HepG2 (cell line): ENCODE measurements at regions not wholly inside any gene's neighbourhood (a gene's known extent, or its start where the extent isn't known, plus 50 kb on each side); places are given as distances from the start of the nearest gene placed in this dataset.

Experiments
- ATAC-seq: fragments of 200-7000 bp; cut with Tn5 transposase; 3 replicates; pipeline ENCODE4 v1.9.1; 2020; ENCODE audit warnings: mild to moderate bottlenecking, moderate library complexity
- BruUV-seq: library from RNA; stranded (reverse); fragments of 400-500 nt; replicated peaks from 2 replicates; lab custom pipeline; 2021; lab: Mats Ljungman, UMichigan
- CTCF ChIA-PET: fragments of 300-600 bp; formaldehyde crosslinking; extraction: SDS; loops from one replicate; lab custom pipeline; 2021; ENCODE audit warnings: low total read pairs, inconsistent platforms, low intra/inter-chr PET ratio; lab: Yijun Ruan, JAX
- POLR2A ChIA-PET: fragments of 350-600 bp; sonication (Branson Sonifier 250); formaldehyde crosslinking; loops from one replicate; lab custom pipeline; 2020; ENCODE audit warnings: antibody characterized with exemption, inconsistent platforms; lab: Yijun Ruan, JAX
- DNase-seq: peaks from one replicate; pipeline ENCODE4 v3.0.0-alpha.2; 2015; ENCODE audit warnings: low spot score
- FAIRE-seq: peaks from 3 replicates; lab custom pipeline; 2011; peaks lifted over from hg19 to GRCh38; lab: Jason Lieb, UNC
- H2AFZ ChIP-seq: one replicate; pipeline ENCODE4 v1.6.1; 2011; ENCODE audit warnings: low read length, inconsistent platforms
- H3K27ac ChIP-seq: fragments of 300-600 bp; 3 replicates; pipeline ENCODE4 v1.8.0; 2011; ENCODE audit warnings: mixed run types, mild to moderate bottlenecking, mixed read lengths, low read length, inconsistent platforms; ENCODE audit not compliant: insufficient read depth; ENCODE audit errors: extremely low read length
- H3K27me3 ChIP-seq, 2 experiments: fragments of 200-600 bp in 1 of 2; 2 replicates in 1 of 2; 3 replicates in 1 of 2; pipeline versions ENCODE4 v1.6.0 to v1.8.0; 2011; ENCODE audit warnings: low read length in 2 of 2, mild to moderate bottlenecking in 2 of 2, moderate library complexity in 2 of 2, inconsistent platforms in 1 of 2; ENCODE audit not compliant: insufficient read depth in 2 of 2, control insufficient read depth in 1 of 2
- H3K36me3 ChIP-seq, 2 experiments: fragments of 200-600 bp in 1 of 2; replicated peaks in 1 of 2; 2 replicates in 1 of 2; 3 replicates in 1 of 2; pipeline versions ENCODE4 v1.5.1 to v1.8.0; 2011; ENCODE audit warnings: low read length in 2 of 2, inconsistent platforms in 1 of 2; ENCODE audit not compliant: insufficient read depth in 2 of 2, control insufficient read depth in 1 of 2
- H3K4me1 ChIP-seq: 2 replicates; pipeline ENCODE4 v1.5.1; 2012; ENCODE audit warnings: low read length, inconsistent platforms; ENCODE audit not compliant: insufficient read depth
- H3K4me2 ChIP-seq: 2 replicates; pipeline ENCODE4 v1.6.0; 2011; ENCODE audit warnings: low read depth, low read length, inconsistent platforms
- H3K4me3 ChIP-seq, 3 experiments: fragments of 200-600 bp in 1 of 3; sonication (generic), shearing (Covaris generic) in 1 of 3; replicated peaks in 1 of 3; 2 replicates each; pipeline ENCODE4 v1.5.1; 2011 to 2016; ENCODE audit warnings: low read length in 3 of 3, inconsistent platforms in 2 of 3, low read depth in 2 of 3, mild to moderate bottlenecking in 2 of 3, control low read depth in 1 of 3, mixed read lengths in 1 of 3; ENCODE audit not compliant: insufficient read depth in 1 of 3
- H3K79me2 ChIP-seq: one replicate; pipeline ENCODE4 v1.6.1; 2011; ENCODE audit warnings: low read length, inconsistent platforms; ENCODE audit not compliant: insufficient read depth
- H3K9ac ChIP-seq: 2 replicates; pipeline ENCODE4 v1.6.0; 2011; ENCODE audit warnings: mild to moderate bottlenecking, low read depth, low read length, inconsistent platforms; ENCODE audit not compliant: insufficient read depth
- H3K9me3 ChIP-seq: 2 replicates; pipeline ENCODE4 v1.5.1; 2012; ENCODE audit warnings: mild to moderate bottlenecking, low read length
- H4K20me1 ChIP-seq: 2 replicates; pipeline ENCODE4 v1.6.0; 2011; ENCODE audit warnings: inconsistent platforms, mild to moderate bottlenecking, low read length, moderate library complexity; ENCODE audit not compliant: insufficient read depth
- KLF13 ChIP-seq: sonication (generic); formaldehyde crosslinking; IDR thresholded peaks from 2 replicates; pipeline ENCODE4 v1.4.0; 2020; ENCODE audit warnings: mild to moderate bottlenecking, missing genetic modification reagents
- PRDM15 ChIP-seq: sonication (generic); formaldehyde crosslinking; IDR thresholded peaks from 2 replicates; pipeline ENCODE4 v1.4.0; 2020; ENCODE audit warnings: missing genetic modification reagents
- ZBTB46 ChIP-seq: sonication (generic); formaldehyde crosslinking; IDR thresholded peaks from 2 replicates; pipeline ENCODE4 v1.4.0; 2020; ENCODE audit warnings: mild to moderate bottlenecking, missing genetic modification reagents, borderline replicate concordance
- ZNF317 ChIP-seq: sonication (generic); formaldehyde crosslinking; IDR thresholded peaks from 2 replicates; pipeline ENCODE4 v1.5.0; 2020; ENCODE audit warnings: mild to moderate bottlenecking, missing genetic modification reagents
- ZNF644 ChIP-seq: IDR thresholded peaks from 2 replicates; pipeline ENCODE4 v1.6.1; 2016; ENCODE audit warnings: low read depth
- ZNF83 ChIP-seq: sonication (generic); formaldehyde crosslinking; IDR thresholded peaks from 2 replicates; pipeline ENCODE4 v1.4.0; 2020; ENCODE audit warnings: missing genetic modification reagents, mild to moderate bottlenecking, borderline replicate concordance
- WGBS: methylation state at CpG from one replicate; pipeline ENCODE4 v1.1.6; 2017; ENCODE audit warnings: low lambda C conversion rate; 5-methylcytosine and 5-hydroxymethylcytosine counted together
- in situ Hi-C: cut with HindIII; loops from 2 replicates; pipeline ENCODE4 v1.10.0; 2017; ENCODE audit warnings: low pct_unique_long_range_greater_than_20kb; ENCODE audit not compliant: extremely low pct_ligation_motif_present
- intact Hi-C: fragments of 100-400 bp; cut with micrococcal nuclease; formaldehyde crosslinking; loops from one replicate; pipeline ENCODE4 v1.10.0; 2022; ENCODE audit not compliant: unreplicated experiment
- TF ChIP-seq, protein P1 (sequence below): sonication (generic); formaldehyde crosslinking; conservative IDR thresholded peaks from 2 replicates; pipeline ENCODE4 v1.5.0; 2020; ENCODE audit warnings: missing genetic modification reagents

GRCh38 chr2:163469561-163469962 is 266.2 kb downstream of the FIGN start (continued):
- TF ChIP-seq PRDM15 (CRISPR knock-in tag), result no peak
- TF ChIP-seq, protein P1, sequence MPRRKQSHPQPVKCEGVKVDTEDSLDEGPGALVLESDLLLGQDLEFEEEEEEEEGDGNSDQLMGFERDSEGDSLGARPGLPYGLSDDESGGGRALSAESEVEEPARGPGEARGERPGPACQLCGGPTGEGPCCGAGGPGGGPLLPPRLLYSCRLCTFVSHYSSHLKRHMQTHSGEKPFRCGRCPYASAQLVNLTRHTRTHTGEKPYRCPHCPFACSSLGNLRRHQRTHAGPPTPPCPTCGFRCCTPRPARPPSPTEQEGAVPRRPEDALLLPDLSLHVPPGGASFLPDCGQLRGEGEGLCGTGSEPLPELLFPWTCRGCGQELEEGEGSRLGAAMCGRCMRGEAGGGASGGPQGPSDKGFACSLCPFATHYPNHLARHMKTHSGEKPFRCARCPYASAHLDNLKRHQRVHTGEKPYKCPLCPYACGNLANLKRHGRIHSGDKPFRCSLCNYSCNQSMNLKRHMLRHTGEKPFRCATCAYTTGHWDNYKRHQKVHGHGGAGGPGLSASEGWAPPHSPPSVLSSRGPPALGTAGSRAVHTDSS, result no peak
- no peak for TF ChIP-seq ZNF83 (CRISPR knock-in tag)
- TF ChIP-seq KLF13 (CRISPR knock-in tag), result no peak

DNA sequence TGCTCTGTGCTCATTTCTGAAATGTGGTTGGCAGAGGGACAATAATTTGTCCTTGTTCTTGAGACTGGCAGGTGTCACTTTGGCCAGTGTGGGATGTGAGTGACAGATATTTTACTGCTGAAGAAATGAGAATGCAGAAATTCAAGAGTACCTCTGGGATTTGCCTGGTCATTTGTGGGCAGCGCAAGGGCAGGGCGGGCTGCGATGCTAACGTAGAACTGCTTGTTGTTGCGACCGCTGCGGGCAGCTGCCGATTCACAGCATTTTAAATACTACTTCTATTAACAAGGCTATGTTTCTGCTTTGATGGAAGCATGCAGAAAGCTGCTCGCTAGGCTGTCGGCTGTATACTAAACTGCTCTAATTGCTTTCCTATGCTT is 268.6 kb downstream of the FIGN start:
- no peak overlapping the region for H3K9ac ChIP-seq
- BruUV-seq, result no TSS peak
- DNase-seq (no peak), ATAC-seq (no peak)
- intact Hi-C loops, result no loop called here
- H3K36me3 ChIP-seq, result no peaks in the 10 kb centered on the region
- H3K79me2 ChIP-seq, result no peaks in the 10 kb centered on the region
- no peak overlapping the region for H3K27ac ChIP-seq
- ChIA-PET POLR2A (no interaction called here), CTCF (no interaction called here)
- 74% methylated on average over 10 of the region's 10 CpGs for WGBS
- no peaks in the 10 kb centered on the region for H3K4me1 ChIP-seq
- H3K9me3 ChIP-seq, result no peaks in the 10 kb centered on the region
- no peaks in the 10 kb centered on the region for H4K20me1 ChIP-seq
- H3K4me2 ChIP-seq, result no peak overlapping the region
- no peak overlapping the region for H2AFZ ChIP-seq
- no peak overlapping the region for H3K4me3 ChIP-seq
- TF ChIP-seq ZNF317 (CRISPR knock-in tag) (no peak), ZNF644 (CRISPR knock-in tag) (no peak), ZBTB46 (CRISPR knock-in tag) (no peak)
- TF ChIP-seq, all 625 proteins: peak for 0
- H3K27me3 ChIP-seq, result no peaks in the 10 kb centered on the region
- in situ Hi-C loops, result no loop called here
- FAIRE-seq, result no peak
